ENCODE measurements at regions not wholly inside any gene's neighbourhood (a gene's known extent, or its start where the extent isn't known, plus 50 kb on each side); places are given as distances from the start of the nearest gene placed in this dataset.

GRCh38 chr14:71619472-71619871, 312.8 kb upstream of the RGS6 start:
- no peak for TF ChIP-seq CTCF (IDR thresholded peaks at IDR 0.05)
- no peak for TF ChIP-seq POLR2AphosphoS5 (IDR thresholded peaks at IDR 0.05)
- TF ChIP-seq EP300 (IDR thresholded peaks at IDR 0.05) = no peak
- no peak for TF ChIP-seq POLR2A (IDR thresholded peaks at IDR 0.05; ENCODE audit: low read depth)

All from esophagus muscularis mucosa (tissue), 4 donors.